ENCODE measurements at regions not wholly inside any gene's neighbourhood (a gene's known extent, or its start where the extent isn't known, plus 50 kb on each side); places are given as distances from the start of the nearest gene placed in this dataset.
"Not testable (repeated sequence)": the region's sequence is repeated elsewhere in the genome, so short reads cannot be mapped to it uniquely, and the experiment has no call there.

- no peaks in the 10 kb centered on the region for H3K27me3 ChIP-seq (replicated peaks; ENCODE audit: insufficient read depth)
- H3K4me1 ChIP-seq (ENCODE audit: control insufficient read depth in 1 of 2, low read depth in 2 of 2), result no peaks in the 10 kb centered on the region
- H3K9me3 ChIP-seq, result no peaks in the 10 kb centered on the region
- no peak for ATAC-seq (ENCODE audit: insufficient number of reproducible peaks, low FRiP score, low read depth)
- DNase-seq (ENCODE audit: low spot score), result no peak
- H3K36me3 ChIP-seq, result no peaks in the 10 kb centered on the region
- no peak overlapping the region for H3K27ac ChIP-seq
- H3K4me3 ChIP-seq, result no peak overlapping the region
- no peak for TF ChIP-seq CTCF (IDR thresholded peaks at IDR 0.05)
Observed at GRCh38 chr18:78273876-78274275, 705.7 kb upstream of the SALL3 start.

- H3K4me3 ChIP-seq; H3K9me3 ChIP-seq; H3K4me1 ChIP-seq (ENCODE audit: control insufficient read depth in 1 of 2, low read depth in 2 of 2); H3K36me3 ChIP-seq; ATAC-seq (ENCODE audit: insufficient number of reproducible peaks, low FRiP score, low read depth); H3K27me3 ChIP-seq (replicated peaks; ENCODE audit: insufficient read depth); DNase-seq (ENCODE audit: low spot score); H3K27ac ChIP-seq: not testable (repeated sequence)
Observed at GRCh38 chr18:78283425-78283824, 696.2 kb upstream of the SALL3 start.

- H3K4me3 ChIP-seq, result no peak overlapping the region
- DNase-seq (ENCODE audit: low spot score), result no peak
- no peaks in the 10 kb centered on the region for H3K9me3 ChIP-seq
- no peak for TF ChIP-seq CTCF (IDR thresholded peaks at IDR 0.05)
- no peaks in the 10 kb centered on the region for H3K27me3 ChIP-seq (replicated peaks; ENCODE audit: insufficient read depth)
- H3K36me3 ChIP-seq, result no peaks in the 10 kb centered on the region
- H3K27ac ChIP-seq, result no peak overlapping the region
- H3K4me1 ChIP-seq (ENCODE audit: control insufficient read depth in 1 of 2, low read depth in 2 of 2), result no peaks in the 10 kb centered on the region
- no peak for ATAC-seq (ENCODE audit: insufficient number of reproducible peaks, low FRiP score, low read depth)
Observed at GRCh38 chr18:78292618-78293380, 686.8 kb upstream of the SALL3 start.

GRCh38 chr18:78293540-78293939 lies 686.1 kb upstream of the SALL3 start:
- DNase-seq (ENCODE audit: low spot score) (no peak), ATAC-seq (ENCODE audit: insufficient number of reproducible peaks, low FRiP score, low read depth) (no peak)
- no peak overlapping the region for H3K4me3 ChIP-seq
- H3K36me3 ChIP-seq, result no peaks in the 10 kb centered on the region
- no peaks in the 10 kb centered on the region for H3K4me1 ChIP-seq (ENCODE audit: control insufficient read depth in 1 of 2, low read depth in 2 of 2)
- H3K27ac ChIP-seq, result no peak overlapping the region
- no peaks in the 10 kb centered on the region for H3K27me3 ChIP-seq (replicated peaks; ENCODE audit: insufficient read depth)
- H3K9me3 ChIP-seq, result no peaks in the 10 kb centered on the region
- no peak for TF ChIP-seq CTCF (IDR thresholded peaks at IDR 0.05)

- Histone ChIP-seq H3K9me3 (no peaks in the 10 kb centered on the region), H3K27ac (no peak overlapping the region), H3K4me3 (no peak overlapping the region), H3K27me3 (replicated peaks; ENCODE audit: insufficient read depth) (no peaks in the 10 kb centered on the region), H3K4me1 (ENCODE audit: control insufficient read depth in 1 of 2, low read depth in 2 of 2) (no peaks in the 10 kb centered on the region), H3K36me3 (no peaks in the 10 kb centered on the region)
- ATAC-seq (ENCODE audit: insufficient number of reproducible peaks, low FRiP score, low read depth) (no peak), DNase-seq (ENCODE audit: low spot score) (no peak)
- TF ChIP-seq CTCF (IDR thresholded peaks at IDR 0.05), result no peak
Observed at GRCh38 chr18:78293940-78294541, 685.6 kb upstream of the SALL3 start.
